A673 (cell line): ENCODE measurements at regions not wholly inside any gene's neighbourhood (a gene's known extent, or its start where the extent isn't known, plus 50 kb on each side); places are given as distances from the start of the nearest gene placed in this dataset.

Experiments used
- BruUV-seq: library from RNA; stranded (reverse); fragments of 400-500 nt; replicated peaks from 2 replicates; lab custom pipeline; 2021; lab: Mats Ljungman, UMichigan
- CTCF ChIA-PET: fragments of 300-600 bp; sonication (Branson Sonifier 250); formaldehyde crosslinking; loops from one replicate; lab custom pipeline; 2022; ENCODE audit warnings: antibody characterized with exemption; lab: Charles Lee
- POLR2A ChIA-PET: fragments of 300-600 bp; sonication (Branson Sonifier 250); formaldehyde crosslinking; loops from one replicate; lab custom pipeline; 2022; ENCODE audit warnings: antibody characterized with exemption; ENCODE audit not compliant: low non-redundant PET; lab: Charles Lee
- DNase-seq: peaks from one replicate; pipeline ENCODE4 v3.0.0-alpha.2; 2015; ENCODE audit warnings: low spot score
- H3K27ac ChIP-seq: fragments of 200-600 bp; sonication (generic); 2 replicates; pipeline ENCODE4 v1.5.1; 2016; ENCODE audit warnings: mixed run types, low read depth, mild to moderate bottlenecking, mixed read lengths, antibody characterized with exemption, low read length; ENCODE audit not compliant: poor library complexity, severe bottlenecking
- H3K27me3 ChIP-seq: fragments of 200-600 bp; sonication (generic); replicated peaks from 2 replicates; pipeline ENCODE4 v1.6.1; 2017; ENCODE audit warnings: mixed run types, low read depth, mild to moderate bottlenecking, mixed read lengths, antibody characterized with exemption, low read length; ENCODE audit not compliant: insufficient read depth, poor library complexity
- H3K36me3 ChIP-seq: fragments of 200-600 bp; sonication (generic); 2 replicates; pipeline ENCODE4 v1.6.1; 2016; ENCODE audit warnings: mixed run types, mild to moderate bottlenecking, mixed read lengths, antibody characterized with exemption, low read length; ENCODE audit not compliant: insufficient read depth, poor library complexity, severe bottlenecking
- H3K4me1 ChIP-seq: fragments of 200-600 bp; sonication (generic); 2 replicates; pipeline ENCODE4 v1.6.1; 2017; ENCODE audit warnings: mixed run types, mild to moderate bottlenecking, mixed read lengths, antibody characterized with exemption, low read length; ENCODE audit not compliant: insufficient read depth, poor library complexity, severe bottlenecking
- H3K4me3 ChIP-seq: fragments of 200-600 bp; sonication (generic); 2 replicates; pipeline ENCODE4 v1.5.1; 2016; ENCODE audit warnings: low read depth, mixed run types, mild to moderate bottlenecking, mixed read lengths, low read length; ENCODE audit not compliant: poor library complexity, severe bottlenecking
- H3K9me3 ChIP-seq: fragments of 200-600 bp; sonication (generic); 2 replicates; pipeline ENCODE4 v1.6.1; 2016; ENCODE audit warnings: mixed run types, low read depth, mild to moderate bottlenecking, mixed read lengths, antibody characterized with exemption, low read length; ENCODE audit not compliant: poor library complexity, severe bottlenecking
- CTCF ChIP-seq: fragments of 300-800, 200-600 bp; sonication (generic); conservative IDR thresholded peaks from 2 replicates; pipeline ENCODE4 v1.5.1; 2017; ENCODE audit warnings: low read depth, mild to moderate bottlenecking, antibody characterized with exemption, low read length, moderate library complexity, mixed read lengths
- EZH2 ChIP-seq: fragments of 200-600 bp; sonication (generic); IDR thresholded peaks from 2 replicates; pipeline ENCODE4 v1.6.1; 2017; ENCODE audit warnings: borderline replicate concordance, low read depth, mild to moderate bottlenecking, mixed read lengths, antibody characterized with exemption, low read length; ENCODE audit not compliant: poor library complexity, severe bottlenecking
- intact Hi-C: fragments of 100-400 bp; cut with micrococcal nuclease; formaldehyde crosslinking; loops from one replicate; pipeline ENCODE4 v1.10.0; 2022; ENCODE audit not compliant: unreplicated experiment

- Histone ChIP-seq H3K4me3 (no peak overlapping the region), H3K27me3 (no peaks in the 10 kb centered on the region), H3K9me3 (no peaks in the 10 kb centered on the region), H3K4me1 (no peaks in the 10 kb centered on the region), H3K36me3 (no peaks in the 10 kb centered on the region), H3K27ac (no peak overlapping the region)
- BruUV-seq = no TSS peak
- POLR2A ChIA-PET = no interaction called here
- DNase-seq = no peak
- TF ChIP-seq EZH2 = no peak
- no peak for TF ChIP-seq CTCF
- CTCF ChIA-PET = no interaction called here
- intact Hi-C loops = loop anchor here (10.0 kb wide), 1 partner anchor 647 kb away; no protein-coding TSS in a partner anchor
Observed at GRCh38 chr2:185607945-185608344, 130.7 kb upstream of the FSIP2 start.

- H3K9me3 ChIP-seq = no peaks in the 10 kb centered on the region
- DNase-seq = peak; percentile 3
- no peaks in the 10 kb centered on the region for H3K36me3 ChIP-seq
- intact Hi-C loops = loop anchor here (10.0 kb wide), 1 partner anchor 646 kb away; no protein-coding TSS in a partner anchor
- no peaks in the 10 kb centered on the region for H3K27me3 ChIP-seq
- ChIA-PET POLR2A (no interaction called here), CTCF (no interaction called here)
- no TSS peak for BruUV-seq
- no peak overlapping the region for H3K4me3 ChIP-seq
- no peaks in the 10 kb centered on the region for H3K4me1 ChIP-seq
- TF ChIP-seq CTCF (0 out of 2 replicates have a peak, but pooled peaks have one; percentile 25), EZH2 (no peak)
- no peak overlapping the region for H3K27ac ChIP-seq
Observed at GRCh38 chr2:185608799-185609198, 129.8 kb upstream of the FSIP2 start.

GRCh38 chr2:185610301-185610700, 128.3 kb upstream of the FSIP2 start:
- Histone ChIP-seq H3K4me1 (no peaks in the 10 kb centered on the region), H3K27me3 (no peaks in the 10 kb centered on the region), H3K27ac (no peak overlapping the region), H3K36me3 (no peaks in the 10 kb centered on the region), H3K4me3 (no peak overlapping the region), H3K9me3 (no peaks in the 10 kb centered on the region)
- no peak for TF ChIP-seq CTCF
- no peak for TF ChIP-seq EZH2
- intact Hi-C loops = no loop called here
- no peak for DNase-seq
- ChIA-PET POLR2A (no interaction called here), CTCF (interaction anchor here (1.0 kb wide), 1 partner anchor 128 kb away, joined by 3 read pairs; no protein-coding TSS in a partner anchor)
- no TSS peak for BruUV-seq
